NCI-H1417 (cell line): ENCODE measurements at regions not wholly inside any gene's neighbourhood (a gene's known extent, or its start where the extent isn't known, plus 50 kb on each side); places are given as distances from the start of the nearest gene placed in this dataset.

Source experiments
- DNase-seq, 3 experiments: peaks; one replicate each; lab custom pipeline; 2025; lab: John Stamatoyannopoulos, UW

GRCh38 chr20:43803276-43803675 is 76.5 kb upstream of the GTSF1L start:
- no peak for DNase-seq

- DNase-seq = no peak
Measured at GRCh38 chr20:43800186-43800585, 73.4 kb upstream of the GTSF1L start.

GRCh38 chr20:43799741-43800140 is 72.9 kb upstream of the GTSF1L start:
- DNase-seq = no peak

GRCh38 chr20:43799150-43799711 is 72.4 kb upstream of the GTSF1L start:
- peak; percentile 15 to 63 (median 24) for DNase-seq

- DNase-seq = peak; percentile 6 to 77 (median 41)
Measured at GRCh38 chr20:43798291-43799149, 71.7 kb upstream of the GTSF1L start.

- no peak for DNase-seq
Measured at GRCh38 chr20:43794326-43794725, 67.5 kb upstream of the GTSF1L start.

- DNase-seq = no peak
Measured at GRCh38 chr20:43789593-43789992, 62.8 kb upstream of the GTSF1L start.

GRCh38 chr20:43787937-43788336 is 61.1 kb upstream of the GTSF1L start:
- no peak for DNase-seq

- DNase-seq = no peak
Measured at GRCh38 chr20:43786885-43787284, 60.1 kb upstream of the GTSF1L start.

GRCh38 chr20:43781215-43781614 is 54.4 kb upstream of the GTSF1L start:
- DNase-seq = no peak

GRCh38 chr20:43778375-43778774 is 51.6 kb upstream of the GTSF1L start:
- no peak for DNase-seq

GRCh38 chr20:43776691-43777090 is 49.9 kb upstream of the GTSF1L start:
- DNase-seq = no peak
